HepG2 (cell line): ENCODE measurements at regions not wholly inside any gene's neighbourhood (a gene's known extent, or its start where the extent isn't known, plus 50 kb on each side); places are given as distances from the start of the nearest gene placed in this dataset.

Experiments used
- CREB1 ChIP-seq, 2 experiments: fragments of 450-650 bp in 1 of 2; IDR thresholded peaks; 2 replicates each; pipeline ENCODE4 v1.6.1; 2016 to 2017; ENCODE audit warnings: control low read depth in 1 of 2, mild to moderate bottlenecking in 1 of 2, missing compliant biosample characterization in 1 of 2, missing genetic modification characterization in 1 of 2
- ESRRA ChIP-seq: sonication (generic); formaldehyde crosslinking; IDR thresholded peaks from 2 replicates; pipeline ENCODE4 v1.5.1; 2020; ENCODE audit warnings: mild to moderate bottlenecking, low read depth, missing genetic modification reagents
- PPARG ChIP-seq: conservative IDR thresholded peaks from 2 replicates; pipeline ENCODE4 v1.6.1; 2016; ENCODE audit warnings: missing biosample characterization, missing genetic modification reagents
- RFX5 ChIP-seq: IDR thresholded peaks from 2 replicates; pipeline ENCODE4 v1.6.1; 2011; ENCODE audit warnings: low read depth, low read length, improper control_type of control experiment
- TFE3 ChIP-seq: IDR thresholded peaks from 2 replicates; pipeline ENCODE4 v1.6.1; 2016

- TF ChIP-seq RFX5 (no peak), PPARG (CRISPR knock-in tag) (no peak), CREB1 (IDR thresholded peaks at IDR 0.05) (no peak), CREB1 (CRISPR knock-in tag; IDR thresholded peaks at IDR 0.05) (no peak), TFE3 (CRISPR knock-in tag) (no peak), ESRRA (CRISPR knock-in tag) (no peak)
Observed at GRCh38 chr6:154908723-154909122, 86.4 kb upstream of the TIAM2 start.
